HG02981 (cell line): ENCODE measurements at regions not wholly inside any gene's neighbourhood (a gene's known extent, or its start where the extent isn't known, plus 50 kb on each side); places are given as distances from the start of the nearest gene placed in this dataset.
"Not testable (repeated sequence)": the region's sequence is repeated elsewhere in the genome, so short reads cannot be mapped to it uniquely, and the experiment has no call there.

Experiments
- ATAC-seq: cut with Tn5 transposase; IDR thresholded peaks from one replicate; pipeline ENCODE4 v1.9.1; 2021; ENCODE audit warnings: mild to moderate bottlenecking, moderate library complexity; ENCODE audit not compliant: unreplicated experiment

DNA sequence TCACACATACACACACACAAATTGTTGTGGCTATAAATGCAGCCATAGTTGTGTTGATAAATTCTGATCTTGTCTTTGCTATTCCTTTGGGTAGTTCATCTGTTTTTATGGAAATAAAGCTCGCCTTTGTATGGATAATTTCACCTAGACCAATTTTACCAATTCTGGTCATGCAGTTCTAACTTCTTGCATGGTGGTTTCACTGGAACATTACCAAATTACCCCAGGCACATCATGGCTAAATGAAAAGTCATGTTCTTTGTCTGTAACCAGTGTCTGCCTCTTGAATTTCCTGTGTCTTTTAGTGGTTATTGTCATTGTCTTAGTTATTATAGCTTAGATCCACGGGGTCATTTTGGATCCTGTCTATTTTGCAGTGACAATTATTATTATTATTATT, 50.3 kb upstream of the TMC1 start:
- ATAC-seq: no peak

DNA sequence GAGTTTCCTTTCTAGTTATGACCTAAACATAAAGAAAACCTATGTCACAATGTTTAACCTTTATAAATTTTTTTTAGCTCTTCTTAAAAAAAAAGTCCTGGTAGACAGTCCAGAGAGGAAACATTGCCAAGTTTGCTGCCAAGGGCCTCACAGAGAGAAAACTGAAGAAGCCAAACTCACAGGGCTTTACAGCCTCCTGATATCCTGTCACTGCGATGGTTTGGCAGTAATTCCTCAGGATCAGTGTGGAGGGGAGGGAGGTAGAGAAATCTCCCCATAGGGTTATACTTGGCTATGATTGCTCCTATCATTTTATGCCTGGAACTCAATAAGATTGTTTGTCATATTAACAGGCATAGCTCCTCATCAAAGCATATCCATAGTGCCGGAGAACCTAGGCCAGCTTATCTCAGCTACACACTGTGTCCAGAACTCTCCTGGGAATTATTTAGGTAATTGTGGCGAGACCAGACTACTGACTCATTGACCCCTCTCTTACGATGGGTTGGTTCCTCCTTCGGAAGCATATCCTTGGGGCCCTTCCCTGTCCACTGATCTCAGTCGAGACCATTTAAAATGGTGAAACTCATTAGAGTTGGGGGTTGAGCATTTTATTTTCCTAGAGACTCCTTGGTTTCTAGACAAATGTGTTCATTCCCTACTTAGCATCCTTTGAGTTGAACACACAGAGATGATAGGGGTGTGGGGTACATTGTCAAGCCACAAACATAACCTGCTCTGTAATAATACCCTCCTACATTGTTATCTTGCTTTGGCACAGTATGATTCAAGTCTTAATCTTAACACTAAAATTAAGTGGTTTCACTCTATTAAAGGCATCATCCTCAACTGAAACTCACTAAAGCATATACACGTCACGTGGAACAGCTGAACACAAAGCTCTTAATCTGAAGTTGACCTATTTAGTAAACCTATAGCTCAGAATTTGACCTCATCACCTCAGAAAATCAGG, 53.4 kb upstream of the TMC1 start:
- no peak for ATAC-seq

DNA sequence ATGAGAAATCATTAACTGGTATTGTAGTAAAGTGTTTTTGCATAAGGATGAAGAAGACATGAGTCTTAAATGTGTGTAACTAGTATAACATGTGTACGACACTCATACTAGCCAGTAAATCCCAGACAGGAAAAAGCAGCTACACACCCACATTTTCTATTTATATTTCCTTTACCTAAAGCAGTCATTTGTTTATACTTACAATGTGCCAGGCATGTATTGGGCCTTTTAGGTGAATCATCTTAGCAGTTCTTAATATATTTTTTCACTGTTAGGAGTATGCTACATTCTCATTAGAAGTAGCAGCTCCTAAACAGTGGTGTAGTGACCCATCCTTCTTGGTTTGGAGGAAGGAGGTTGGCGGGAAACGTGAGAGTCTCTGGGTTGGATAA, 55.8 kb upstream of the TMC1 start:
- no peak for ATAC-seq

GRCh38 chr9:72464857-72465592, 56.4 kb upstream of the TMC1 start:
- peak; percentile 59 for ATAC-seq

- no peak for ATAC-seq
These were observed 59.1 kb upstream of the TMC1 start for GRCh38 chr9:72462340-72462739.

DNA sequence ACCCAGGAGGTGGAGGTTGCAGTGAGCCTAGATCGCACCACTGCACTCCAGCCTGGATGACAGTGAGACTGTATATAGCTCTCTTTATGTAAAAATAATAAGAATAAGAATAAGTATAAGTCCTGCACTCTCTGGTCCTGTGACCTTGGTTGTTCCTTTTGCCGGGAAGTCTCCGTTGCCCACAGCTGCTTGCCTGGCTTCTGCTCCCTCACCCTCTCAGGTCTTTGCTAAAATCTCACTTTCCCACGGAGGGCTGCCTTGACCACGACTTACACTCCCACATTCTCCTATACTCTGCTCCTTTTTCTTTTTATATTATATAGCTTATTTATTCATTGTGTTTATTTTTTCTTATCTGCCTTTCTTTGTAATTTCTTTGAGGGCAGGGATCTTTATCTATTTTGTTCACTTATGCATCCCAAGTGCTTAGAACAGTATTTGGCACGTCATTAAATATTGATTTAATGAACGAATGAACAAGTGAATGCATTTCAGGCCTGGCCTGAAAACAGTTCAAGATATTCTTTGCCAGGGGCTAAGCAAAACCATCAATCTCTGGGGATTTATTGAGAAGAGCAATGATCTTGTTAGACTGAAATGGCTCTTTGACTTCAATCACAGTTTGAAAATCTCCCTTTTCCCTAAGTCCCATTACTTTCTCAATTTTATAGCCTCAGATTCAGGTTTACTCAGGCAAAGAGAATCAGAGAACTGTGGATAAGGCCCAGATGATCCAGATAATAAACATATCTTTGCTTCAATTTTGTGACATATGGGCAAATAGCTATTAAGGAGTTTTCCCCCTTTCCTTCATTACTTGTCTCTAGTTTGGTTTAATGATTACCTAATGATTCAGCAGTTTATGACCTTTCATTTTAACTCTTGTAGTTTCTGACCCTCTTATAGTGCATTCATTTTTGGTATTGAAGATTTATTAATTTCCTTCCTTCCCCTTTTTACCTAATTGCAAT, 60.8 kb upstream of the TMC1 start:
- no peak for ATAC-seq

- ATAC-seq: no peak
These were observed 62.1 kb upstream of the TMC1 start for GRCh38 chr9:72459308-72459707.

DNA sequence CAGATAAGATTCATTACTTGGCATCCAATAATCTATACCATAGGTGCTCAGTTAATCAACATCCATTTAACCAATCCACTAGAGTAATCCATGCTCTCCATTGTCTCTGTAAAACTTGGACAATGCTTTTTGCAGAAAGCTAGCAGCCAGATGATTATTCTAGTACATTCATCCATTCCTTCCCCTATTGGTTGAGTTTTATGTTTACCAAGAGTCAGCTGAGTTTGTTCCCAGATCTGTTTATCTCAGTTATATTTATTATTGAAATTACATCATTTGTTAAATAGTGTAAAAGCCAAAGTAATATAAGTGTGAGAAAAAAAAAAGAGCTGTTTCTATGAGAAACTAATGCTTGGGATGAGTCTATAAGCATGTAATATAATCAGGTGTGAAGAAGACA, 63.3 kb upstream of the TMC1 start:
- ATAC-seq: no peak

- no peak for ATAC-seq
These were observed 64.0 kb upstream of the TMC1 start for GRCh38 chr9:72457366-72457765.

GRCh38 chr9:72454871-72455491, 66.4 kb upstream of the TMC1 start:
- no peak for ATAC-seq

- no peak for ATAC-seq
These were observed 67.6 kb upstream of the TMC1 start for GRCh38 chr9:72453797-72454196.

DNA sequence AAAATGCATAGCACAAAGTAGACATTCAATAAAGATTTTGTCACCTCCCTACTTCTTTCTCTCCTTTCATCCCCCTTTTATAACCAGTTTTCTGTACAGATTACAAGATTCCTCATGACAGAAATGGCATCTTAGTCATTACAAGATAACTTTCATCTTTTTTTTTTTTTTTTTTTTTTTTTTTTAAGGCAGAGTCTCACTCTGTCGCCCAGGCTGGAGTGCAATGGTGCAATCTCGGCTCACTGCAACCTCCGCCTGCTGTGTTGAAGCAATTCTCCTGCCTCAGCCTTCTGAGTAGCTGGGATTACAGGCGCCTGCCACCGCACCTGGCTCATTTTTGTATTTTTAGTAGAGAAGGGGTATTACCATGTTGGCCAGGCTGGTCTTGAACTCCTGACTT, 75.2 kb upstream of the TMC1 start:
- not testable (repeated sequence) for ATAC-seq

- ATAC-seq: no peak
These were observed 76.0 kb upstream of the TMC1 start for GRCh38 chr9:72445306-72445995.

GRCh38 chr9:72444435-72444834, 77.0 kb upstream of the TMC1 start:
- ATAC-seq: no peak

- ATAC-seq: peak; percentile 91
These were observed 77.6 kb upstream of the TMC1 start for GRCh38 chr9:72443855-72444254.

GRCh38 chr9:72441848-72442607, 77.0 kb upstream of the ZFAND5 start:
- ATAC-seq: no peak

DNA sequence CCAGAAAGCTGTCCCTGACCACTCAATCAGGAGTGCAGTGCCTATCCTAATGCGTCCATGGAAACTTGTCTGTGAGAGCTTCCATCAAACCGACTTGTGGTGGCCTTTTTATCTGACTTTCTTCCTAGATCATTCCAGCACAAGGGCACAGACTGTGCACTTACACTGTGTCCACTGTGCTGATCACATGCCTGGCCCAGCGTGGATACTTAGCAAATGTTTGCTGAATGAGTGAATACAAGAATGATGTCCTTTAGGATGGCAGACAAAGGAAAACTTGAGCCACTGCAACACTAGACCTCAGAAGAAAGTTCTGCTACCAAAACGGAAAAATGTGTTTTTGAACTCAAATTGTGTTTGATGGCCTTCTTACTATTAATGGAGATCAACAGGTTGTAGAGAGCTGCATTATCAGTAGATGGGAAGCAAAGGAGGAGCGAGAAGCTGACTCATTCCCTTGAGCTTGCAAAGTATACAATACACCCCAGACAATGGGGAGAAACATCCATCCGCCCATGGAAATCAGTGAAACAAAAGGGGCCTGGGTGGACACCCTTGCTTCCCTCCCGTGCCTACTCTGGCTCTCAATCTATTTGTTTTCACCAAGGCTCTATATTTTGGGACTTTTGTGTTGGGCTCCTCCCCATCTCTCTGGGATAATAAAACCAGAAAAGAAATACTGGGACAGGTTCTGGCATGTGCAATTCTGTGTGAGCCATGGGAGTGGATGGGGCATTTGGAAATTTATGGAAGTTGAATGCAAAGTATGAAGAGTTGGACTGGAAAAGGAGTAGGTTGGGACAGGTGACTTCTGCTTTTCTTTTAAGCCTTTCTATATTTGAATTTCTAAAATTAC, 76.2 kb upstream of the ZFAND5 start:
- ATAC-seq: no peak

DNA sequence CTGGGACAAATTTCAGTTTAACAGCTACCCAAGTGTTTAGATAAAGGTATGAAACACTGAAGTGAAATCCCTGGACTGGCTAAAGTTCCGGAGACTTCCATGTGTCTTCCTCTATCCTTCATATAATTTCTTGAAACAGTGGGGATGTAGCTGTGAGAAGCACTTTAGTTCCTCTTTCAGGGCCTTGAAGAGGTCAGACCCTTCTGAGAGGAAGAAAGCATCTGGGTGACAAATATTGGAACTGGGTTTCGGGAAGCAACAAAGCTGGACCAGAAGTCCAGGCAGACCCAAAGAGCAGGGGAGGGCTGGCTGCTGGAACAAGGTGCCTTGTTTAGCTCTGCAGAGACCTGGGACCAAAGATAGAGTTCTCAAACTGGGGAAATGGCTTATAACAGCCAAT, 75.4 kb upstream of the ZFAND5 start:
- no peak for ATAC-seq
